ENCODE measurements at regions not wholly inside any gene's neighbourhood (a gene's known extent, or its start where the extent isn't known, plus 50 kb on each side); places are given as distances from the start of the nearest gene placed in this dataset.

- TF ChIP-seq EZH2phosphoT487 (IDR thresholded peaks at IDR 0.05; ENCODE audit: insufficient read depth, low read depth) (no peak), EZH2 (IDR thresholded peaks at IDR 0.05; ENCODE audit: insufficient read depth, poor library complexity, severe bottlenecking) (no peak)
These were observed 1030.4 kb upstream of the CADM2 start for GRCh38 chr3:83928391-83928790.
